HL-60 (cell line): ENCODE measurements at regions not wholly inside any gene's neighbourhood (a gene's known extent, or its start where the extent isn't known, plus 50 kb on each side); places are given as distances from the start of the nearest gene placed in this dataset.

Source experiments
- CTCF ChIP-seq: IDR thresholded peaks from one replicate; pipeline ENCODE4 v1.5.1; 2011; ENCODE audit warnings: low read length, control low read depth, inconsistent platforms; ENCODE audit not compliant: insufficient read depth
- GABPA ChIP-seq: IDR thresholded peaks from 2 replicates; pipeline ENCODE4 v1.6.1; 2012; ENCODE audit warnings: low read depth
- POLR2AphosphoS5 ChIP-seq: IDR thresholded peaks from 2 replicates; pipeline ENCODE4 v1.6.1; 2012; ENCODE audit warnings: low read depth

GRCh38 chr2:446303-446874, 158.5 kb upstream of the ALKAL2 start:
- TF ChIP-seq CTCF (no peak), POLR2AphosphoS5 (no peak), GABPA (no peak)
